HG03039 (cell line): ENCODE measurements at regions not wholly inside any gene's neighbourhood (a gene's known extent, or its start where the extent isn't known, plus 50 kb on each side); places are given as distances from the start of the nearest gene placed in this dataset.

Experiments
- ATAC-seq: cut with Tn5 transposase; IDR thresholded peaks from one replicate; pipeline ENCODE4 v1.9.1; 2021; ENCODE audit warnings: mild to moderate bottlenecking, moderate library complexity; ENCODE audit not compliant: unreplicated experiment

DNA sequence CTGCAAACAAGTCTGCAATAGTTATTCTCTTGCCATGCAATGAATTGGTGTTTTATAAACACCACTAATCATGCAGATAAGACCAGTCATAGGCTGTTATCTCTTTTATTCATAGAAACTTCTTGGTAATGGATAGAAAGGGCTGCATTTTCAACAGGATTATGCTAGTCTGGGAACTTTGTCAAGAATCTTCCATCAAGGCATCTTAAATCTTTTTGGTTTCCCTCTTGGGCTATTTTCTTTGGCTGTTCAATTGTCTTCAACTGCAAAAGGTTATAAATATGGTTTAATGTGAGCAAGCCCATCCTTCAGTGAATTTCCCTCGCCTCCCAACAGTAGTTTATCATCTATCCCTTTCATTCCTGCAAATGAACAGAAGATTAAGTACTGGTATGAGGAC lies 59.0 kb upstream of the MINAR1 start:
- no peak for ATAC-seq

- no peak for ATAC-seq
Measured at GRCh38 chr15:79373728-79374127, 58.4 kb upstream of the MINAR1 start.

- ATAC-seq: no peak
Measured at GRCh38 chr15:79376383-79376782, 55.8 kb upstream of the MINAR1 start.

DNA sequence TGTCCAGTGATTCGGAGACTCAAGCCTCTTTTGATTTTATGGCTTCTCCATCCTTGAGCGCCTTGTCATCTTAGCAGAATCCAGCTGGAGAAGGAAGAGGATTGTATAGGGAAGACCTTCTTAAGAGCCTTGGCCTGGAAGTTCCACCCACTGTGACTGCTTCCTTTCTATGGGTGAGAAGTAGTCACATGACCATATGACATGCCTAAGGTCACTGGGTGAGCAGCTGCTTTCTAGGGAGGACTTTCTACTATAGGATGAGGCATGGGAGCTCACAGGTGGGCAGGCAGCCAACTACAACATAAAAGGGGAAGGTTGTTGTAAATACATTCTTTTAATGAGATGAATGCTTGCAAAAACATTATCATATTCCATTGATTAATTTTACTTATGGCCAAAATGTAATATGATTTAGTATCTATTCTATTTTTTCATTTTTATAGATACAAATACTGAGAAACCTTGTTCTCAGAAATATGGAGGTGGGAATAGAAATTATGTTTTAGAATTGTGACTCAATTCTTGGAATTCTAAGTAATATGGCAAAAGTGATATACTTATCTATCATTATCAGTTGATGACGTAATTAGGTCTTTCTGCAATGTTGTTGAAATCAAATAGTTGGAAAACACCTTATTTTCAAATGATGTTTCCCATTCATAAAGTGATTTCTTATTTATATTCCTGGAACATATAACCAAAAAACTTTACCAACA lies 53.6 kb upstream of the MINAR1 start:
- ATAC-seq: no peak

GRCh38 chr15:79380755-79381497 lies 51.2 kb upstream of the MINAR1 start:
- peak; percentile 56 for ATAC-seq

GRCh38 chr15:79381593-79381992 lies 50.5 kb upstream of the MINAR1 start:
- no peak for ATAC-seq
